Posterior cingulate gyrus (tissue), 11 donors: ENCODE measurements at regions not wholly inside any gene's neighbourhood (a gene's known extent, or its start where the extent isn't known, plus 50 kb on each side); places are given as distances from the start of the nearest gene placed in this dataset.
A peak's percentile ranks its signal among the peaks of the same experiment; 100 is the strongest.
"Not testable (repeated sequence)": the region's sequence is repeated elsewhere in the genome, so short reads cannot be mapped to it uniquely, and the experiment has no call there.

Experiments used
- DNase-seq, 10 donors: peaks; one replicate each; pipeline versions ENCODE4 v3.0.0 to v3.0.0-alpha.2; 2020 to 2021; ENCODE audit warnings: mixed read lengths in 3 of 10
- intact Hi-C: fragments of 100-400 bp; cut with DNase I; formaldehyde crosslinking; loops from one replicate; pipeline ENCODE4 v1.15.1; 2023

DNA sequence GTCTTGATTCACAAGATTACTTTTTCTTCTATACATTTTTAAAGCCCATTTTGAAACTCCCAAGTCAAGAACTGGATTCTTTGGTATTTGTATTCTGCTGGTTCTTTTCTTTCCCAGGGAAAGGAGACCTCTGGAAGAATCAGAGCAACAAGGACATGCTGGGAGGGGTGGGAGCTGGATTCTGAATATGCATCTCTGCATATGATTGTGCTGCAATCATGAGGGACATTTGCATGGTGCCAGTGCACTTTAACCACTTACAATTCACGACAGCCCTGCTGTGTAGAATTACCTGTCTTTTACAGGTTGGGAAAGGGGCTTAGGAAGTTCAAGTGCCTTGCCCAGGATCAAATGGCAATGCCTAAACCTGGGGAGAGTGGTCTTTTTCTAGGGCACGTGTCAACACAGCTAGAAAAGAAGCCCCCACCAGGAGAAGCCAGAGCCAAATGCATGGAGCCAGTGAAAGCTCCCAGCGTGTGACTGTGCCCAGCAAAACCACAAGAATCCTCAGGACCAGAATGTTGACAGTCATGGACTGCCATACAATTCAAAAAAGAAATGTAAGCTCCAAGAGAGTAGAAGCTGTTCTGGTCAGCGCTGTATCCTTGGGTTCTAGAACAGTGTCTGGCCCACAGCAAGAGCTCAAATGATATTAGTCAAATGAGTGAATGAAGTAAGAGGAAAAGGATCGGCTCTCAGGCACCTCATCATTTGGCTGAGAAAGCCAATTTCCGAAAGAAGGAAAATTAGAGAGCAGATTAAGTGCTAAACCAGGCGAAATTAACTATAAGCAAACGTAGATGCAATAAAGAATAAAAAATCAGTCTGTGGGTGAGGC is 84.5 kb upstream of the MEF2A start:
- intact Hi-C loops = no loop called here
- DNase-seq = no peak

DNA sequence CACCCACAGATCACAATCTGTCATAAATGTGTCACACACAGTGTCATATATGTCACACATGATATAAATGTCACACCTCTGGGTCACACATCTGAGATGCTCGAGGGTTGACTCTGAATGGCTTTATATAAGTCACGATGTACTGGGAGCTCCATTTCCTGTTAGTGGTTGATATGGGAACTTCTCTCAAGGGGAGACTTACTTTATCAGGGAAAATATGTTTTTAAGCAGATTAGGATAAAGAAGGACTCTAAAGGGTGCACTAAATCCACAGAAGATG is 83.9 kb upstream of the MEF2A start:
- DNase-seq = no peak
- intact Hi-C loops = no loop called here

- intact Hi-C loops = no loop called here
These were observed 82.8 kb upstream of the MEF2A start for GRCh38 chr15:99482993-99483392.

GRCh38 chr15:99485153-99485961 is 80.4 kb upstream of the MEF2A start:
- intact Hi-C loops = no loop called here
- DNase-seq = peak in 2 of 10 donors; percentile 45 to 67

More at GRCh38 chr15:99482993-99483392, 82.8 kb upstream of the MEF2A start:
- no peak for DNase-seq

DNA sequence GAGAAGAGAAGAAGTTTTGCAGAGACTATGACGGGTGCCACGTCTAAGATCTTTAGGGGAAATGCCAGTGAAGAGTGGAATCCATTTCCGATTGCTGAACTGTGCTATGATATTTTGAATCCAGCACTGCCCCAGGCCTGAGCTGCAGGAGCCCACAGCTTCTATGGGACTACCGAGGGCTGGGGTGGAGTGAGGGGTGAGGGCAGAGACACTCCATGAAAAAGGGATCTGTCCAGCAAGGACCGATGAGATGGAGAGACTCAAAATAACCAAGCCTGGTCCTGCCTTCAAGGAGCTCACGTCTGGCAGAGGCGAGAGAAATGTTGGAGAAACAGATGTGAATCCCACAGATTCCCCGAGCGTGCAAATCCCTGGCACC is 79.8 kb upstream of the MEF2A start:
- intact Hi-C loops = no loop called here
- no peak for DNase-seq

DNA sequence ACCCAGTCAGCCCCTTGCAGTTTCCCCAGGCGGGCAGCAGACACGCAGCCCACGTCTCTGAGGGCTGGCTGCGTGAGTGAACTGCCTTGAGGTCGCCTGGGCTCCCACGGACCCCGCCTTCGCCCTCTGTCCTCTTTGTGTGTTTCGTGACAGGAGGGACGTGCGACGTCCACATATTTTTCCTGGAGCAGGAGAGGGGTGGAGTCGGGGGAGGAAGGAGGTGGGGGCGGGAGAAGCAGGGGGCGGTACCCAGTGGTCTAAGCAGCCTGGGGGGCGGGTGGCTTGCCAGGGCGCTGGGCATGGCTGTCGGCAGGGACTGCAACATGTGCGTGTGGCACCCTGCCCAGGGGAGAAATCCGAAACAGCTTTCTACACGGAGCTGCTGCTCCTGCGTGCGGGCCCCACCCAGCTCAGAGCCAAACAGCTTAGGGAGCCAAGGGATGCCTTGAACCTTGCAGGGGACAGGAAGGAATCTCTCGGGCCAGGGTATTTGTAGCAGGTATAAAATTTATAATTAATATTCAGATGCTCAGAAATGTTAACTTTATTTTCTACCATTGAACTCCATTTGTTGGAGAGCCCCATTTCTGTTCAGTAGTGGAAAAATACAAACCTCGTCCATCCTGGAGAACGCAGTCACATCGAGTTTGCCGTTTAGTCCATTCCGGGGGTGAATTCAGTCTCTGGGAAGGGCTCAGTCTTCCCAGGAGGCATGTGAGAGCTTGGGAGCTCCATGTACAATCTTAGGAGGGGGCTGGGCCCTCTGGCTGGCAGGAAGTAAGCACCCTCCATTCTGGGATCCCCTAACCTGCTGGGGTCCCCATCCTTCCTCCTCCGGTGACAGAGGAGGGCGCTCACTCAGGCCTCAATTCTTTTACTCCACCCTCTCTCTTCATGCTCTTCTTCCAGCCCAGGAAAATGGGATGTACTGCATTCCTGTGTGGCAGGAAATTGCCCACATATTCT is 79.1 kb upstream of the MEF2A start:
- intact Hi-C loops = no loop called here
- DNase-seq = peak; percentile 41 to 94 (median 70)

DNA sequence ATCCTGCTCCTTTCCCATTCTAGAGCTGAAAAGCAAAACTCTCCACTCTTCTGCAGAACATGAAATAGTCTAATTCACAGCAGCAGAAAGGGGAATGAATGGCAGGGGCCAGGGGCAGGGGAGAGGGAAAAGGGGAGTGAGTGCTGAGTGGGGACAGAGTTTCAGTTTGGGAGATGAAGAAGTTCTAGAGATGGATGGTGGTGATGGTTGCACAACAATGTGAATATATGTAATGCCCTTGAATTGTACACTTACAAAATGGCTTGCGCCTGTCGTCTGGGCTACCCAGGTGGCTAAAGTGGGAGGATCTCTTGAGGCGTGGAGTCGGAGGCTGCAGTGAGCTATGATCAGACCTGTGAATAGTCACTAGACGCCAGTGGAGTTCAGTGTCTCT is 78.5 kb upstream of the MEF2A start:
- intact Hi-C loops = no loop called here
- DNase-seq = no peak

DNA sequence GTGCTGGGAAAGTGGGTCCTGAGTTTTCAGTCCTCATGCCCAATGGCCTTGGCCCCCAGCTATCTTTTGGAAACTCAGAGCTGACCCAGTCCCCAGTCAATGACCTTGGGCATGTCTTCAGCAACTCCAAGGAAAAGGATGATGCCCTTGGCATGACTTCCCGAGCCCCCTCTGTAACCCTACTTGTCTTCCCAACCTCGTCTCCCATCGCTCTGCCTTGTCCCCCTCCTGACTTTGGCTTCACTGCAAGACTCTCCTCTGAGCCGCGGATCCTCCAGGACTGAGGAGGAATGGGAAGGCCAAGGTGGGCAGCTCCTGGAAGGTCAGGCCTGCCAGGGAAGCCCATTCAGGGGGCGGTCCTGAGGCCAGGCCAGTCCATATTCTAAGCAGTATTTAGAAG is 73.5 kb upstream of the MEF2A start:
- DNase-seq = peak in 1 of 10 donors; percentile 55
- intact Hi-C loops = no loop called here

DNA sequence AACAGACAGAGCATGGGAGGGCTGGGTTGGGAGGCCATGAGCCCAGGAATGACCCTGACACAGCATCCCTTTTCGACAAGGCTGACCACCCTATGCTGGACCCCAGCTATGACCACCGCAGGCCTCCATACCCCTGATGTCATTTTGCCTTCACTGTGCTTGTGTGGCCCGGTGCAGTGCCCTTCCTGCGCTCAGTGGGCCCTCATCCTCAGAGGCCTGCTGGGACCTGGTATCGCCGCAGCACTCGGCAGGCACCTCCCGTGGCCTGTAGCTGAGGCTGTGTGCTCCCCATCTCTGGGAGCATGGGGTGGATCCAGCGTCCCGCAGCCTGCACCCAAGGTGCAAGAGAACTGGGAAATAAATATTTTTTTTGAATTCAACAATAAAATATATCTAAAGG is 73.1 kb upstream of the MEF2A start:
- intact Hi-C loops = no loop called here
- DNase-seq = peak in 2 of 10 donors; percentile 54

GRCh38 chr15:99493461-99493860 is 72.3 kb upstream of the MEF2A start:
- DNase-seq = peak in 2 of 10 donors; percentile 35 to 72
- intact Hi-C loops = no loop called here

GRCh38 chr15:99494536-99495233 is 71.1 kb upstream of the MEF2A start:
- intact Hi-C loops = not testable (repeated sequence)
- DNase-seq = peak in 2 of 10 donors; percentile 64 to 80

- DNase-seq = peak in 2 of 10 donors; percentile 50 to 71
- intact Hi-C loops = no loop called here
These were observed 70.1 kb upstream of the MEF2A start for GRCh38 chr15:99495430-99496301.

- DNase-seq = no peak
- intact Hi-C loops = no loop called here
These were observed 69.5 kb upstream of the MEF2A start for GRCh38 chr15:99496302-99496629.

GRCh38 chr15:99502182-99502581 is 63.6 kb upstream of the MEF2A start:
- intact Hi-C loops = no loop called here
- peak in 2 of 10 donors; percentile 58 to 64 for DNase-seq

DNA sequence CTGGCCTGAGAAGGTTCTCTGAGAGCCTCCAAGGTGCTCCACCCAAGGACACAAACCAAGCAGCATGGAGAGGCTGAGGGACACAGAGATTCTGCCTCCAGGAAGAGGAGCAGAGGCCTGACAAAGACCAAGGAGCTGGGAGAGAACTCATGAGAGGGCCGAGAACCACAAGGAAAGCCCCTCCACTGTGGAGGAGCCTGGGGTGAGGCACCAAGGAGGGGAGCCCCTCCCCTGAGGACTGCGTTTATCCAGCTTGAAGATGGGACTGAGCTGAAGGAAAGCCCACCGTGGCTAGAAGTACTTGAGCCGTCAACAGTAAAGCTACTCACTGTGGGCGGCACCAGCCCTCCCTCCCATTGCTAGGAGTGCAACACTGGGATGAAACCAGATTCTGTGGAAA is 63.1 kb upstream of the MEF2A start:
- DNase-seq = peak in 1 of 10 donors; percentile 47
- intact Hi-C loops = no loop called here

- no peak for DNase-seq
These were observed 62.4 kb upstream of the MEF2A start for GRCh38 chr15:99503411-99503810.

GRCh38 chr15:99504071-99504822 is 61.5 kb upstream of the MEF2A start:
- intact Hi-C loops = no loop called here
- DNase-seq = no peak

More at GRCh38 chr15:99503411-99503810, 62.4 kb upstream of the MEF2A start:
- intact Hi-C loops = no loop called here

- intact Hi-C loops = no loop called here
These were observed 60.8 kb upstream of the MEF2A start for GRCh38 chr15:99504823-99505551.

More at GRCh38 chr15:99504823-99505551, 60.8 kb upstream of the MEF2A start:
- DNase-seq = no peak
